HEK293T (cell line): ENCODE measurements at regions not wholly inside any gene's neighbourhood (a gene's known extent, or its start where the extent isn't known, plus 50 kb on each side); places are given as distances from the start of the nearest gene placed in this dataset.

Experiments used
- ELF4 ChIP-seq: fragments of 450-650 bp; IDR thresholded peaks from 2 replicates; pipeline ENCODE4 v1.6.1; 2017; ENCODE audit warnings: antibody characterized with exemption
- FOXK2 ChIP-seq: fragments of 450-650 bp; IDR thresholded peaks from 2 replicates; pipeline ENCODE4 v1.6.1; 2016; ENCODE audit warnings: mild to moderate bottlenecking
- FOXM1 ChIP-seq: fragments of 450-650 bp; IDR thresholded peaks from 2 replicates; pipeline ENCODE4 v1.6.1; 2017; ENCODE audit warnings: mild to moderate bottlenecking, borderline replicate concordance
- L3MBTL2 ChIP-seq: fragments of 450-650 bp; conservative IDR thresholded peaks from 2 replicates; pipeline ENCODE4 v1.6.1; 2016; ENCODE audit warnings: mild to moderate bottlenecking
- PKNOX1 ChIP-seq: fragments of 450-650 bp; IDR thresholded peaks from 2 replicates; pipeline ENCODE4 v1.6.1; 2016
- SP1 ChIP-seq: fragments of 450-650 bp; IDR thresholded peaks from 2 replicates; pipeline ENCODE4 v1.6.1; 2017
- ZNF384 ChIP-seq: fragments of 450-650 bp; IDR thresholded peaks from 2 replicates; pipeline ENCODE4 v1.6.1; 2016

DNA sequence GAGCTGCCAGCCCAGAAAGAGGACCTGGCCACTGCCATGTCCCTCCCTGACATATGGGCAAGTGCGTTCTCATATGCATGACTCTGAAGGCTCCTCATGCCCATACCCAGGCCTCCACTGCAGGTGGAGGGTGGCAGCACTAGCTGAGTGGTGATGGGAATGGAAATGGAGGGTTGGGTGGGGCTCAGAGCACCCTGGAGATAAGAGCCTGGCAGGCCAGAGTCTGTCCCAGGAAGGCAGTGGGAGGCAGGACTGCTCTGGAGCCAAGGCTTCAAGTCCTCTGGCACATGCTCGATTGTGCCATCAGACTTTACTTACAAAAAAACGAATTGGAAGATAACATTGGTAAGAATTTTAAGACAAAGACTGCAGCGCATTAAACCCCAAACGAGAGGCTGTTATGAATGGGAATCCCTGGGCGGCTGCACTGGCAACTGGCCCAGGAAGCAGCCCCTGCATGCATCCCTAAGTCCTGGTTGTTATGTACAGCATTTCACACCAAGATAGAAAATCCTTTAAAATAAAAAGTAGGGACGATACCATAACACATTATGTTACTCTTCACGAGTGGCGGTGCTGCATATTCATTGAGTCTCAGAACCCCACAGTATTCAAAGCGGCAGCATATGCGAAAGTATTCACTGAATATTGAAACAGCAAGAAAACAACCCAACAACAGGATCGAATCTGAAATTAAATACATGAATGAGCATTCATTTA lies 81.7 kb upstream of the FAM98A start:
- TF ChIP-seq FOXK2 (no peak), L3MBTL2 (no peak), FOXM1 (no peak), ELF4 (no peak), PKNOX1 (no peak), ZNF384 (no peak), SP1 (no peak)
